Fibroblast of lung (primary cell): ENCODE measurements at regions not wholly inside any gene's neighbourhood (a gene's known extent, or its start where the extent isn't known, plus 50 kb on each side); places are given as distances from the start of the nearest gene placed in this dataset.

Experiments
- DNase-seq, 2 donors: peaks; one replicate each; pipeline versions ENCODE4 v3.0.0 to v3.0.0-alpha.2; 2010; ENCODE audit warnings: low read depth in 2 of 2
- H2AFZ ChIP-seq: 2 replicates; pipeline ENCODE4 v1.5.1; 2012; ENCODE audit warnings: low read length, control low read depth, inconsistent platforms
- H3K27ac ChIP-seq: 2 replicates; pipeline ENCODE4 v1.5.1; 2011; ENCODE audit warnings: low read length, control low read depth; ENCODE audit not compliant: insufficient read depth
- H3K27me3 ChIP-seq: 2 replicates; pipeline ENCODE4 v1.5.1; 2011; ENCODE audit warnings: mild to moderate bottlenecking, low read length; ENCODE audit not compliant: control insufficient read depth, insufficient read depth
- H3K36me3 ChIP-seq: 2 replicates; pipeline ENCODE4 v1.5.1; 2011; ENCODE audit warnings: low read length; ENCODE audit not compliant: control insufficient read depth, insufficient read depth
- H3K4me1 ChIP-seq: 2 replicates; pipeline ENCODE4 v1.5.1; 2011; ENCODE audit warnings: low read length; ENCODE audit not compliant: control insufficient read depth, insufficient read depth; ENCODE audit errors: extremely low read depth
- H3K4me2 ChIP-seq: 2 replicates; pipeline ENCODE4 v1.5.1; 2011; ENCODE audit warnings: low read length, control low read depth; ENCODE audit not compliant: insufficient read depth; ENCODE audit errors: extremely low read depth
- H3K4me3 ChIP-seq, 4 experiments: fragments of 200-600 bp in 1 of 4; sonication (generic) in 1 of 4; replicated peaks in 1 of 4; 2 replicates each; pipeline ENCODE4 v1.5.1; 2011 to 2016; ENCODE audit warnings: low read length in 4 of 4, low read depth in 3 of 4, mild to moderate bottlenecking in 3 of 4, control low read depth in 2 of 4, inconsistent platforms in 1 of 4, mixed read lengths in 1 of 4; ENCODE audit not compliant: insufficient read depth in 1 of 4; ENCODE audit errors: control extremely low read depth in 1 of 4
- H3K79me2 ChIP-seq: 2 replicates; pipeline ENCODE4 v1.5.1; 2012; ENCODE audit warnings: mild to moderate bottlenecking, low read length, inconsistent platforms; ENCODE audit not compliant: control insufficient read depth, insufficient read depth
- H3K9ac ChIP-seq: 2 replicates; pipeline ENCODE4 v1.5.1; 2011; ENCODE audit warnings: mild to moderate bottlenecking, low read length, control low read depth; ENCODE audit not compliant: insufficient read depth
- H3K9me3 ChIP-seq: 2 replicates; pipeline ENCODE4 v1.5.1; 2012; ENCODE audit warnings: low read depth, low read length; ENCODE audit not compliant: control insufficient read depth, insufficient read depth
- H4K20me1 ChIP-seq: 2 replicates; pipeline ENCODE4 v1.5.1; 2011; ENCODE audit warnings: low read length; ENCODE audit not compliant: control insufficient read depth, insufficient read depth; ENCODE audit errors: extremely low read depth
- EZH2 ChIP-seq: IDR thresholded peaks from 2 replicates; pipeline ENCODE4 v1.5.1; 2012; ENCODE audit warnings: low read length, control low read depth, mild to moderate bottlenecking; ENCODE audit errors: missing control alignments
- TF ChIP-seq, protein P1 (sequence below), 2 donors: IDR thresholded peaks in 1 of 2; conservative IDR thresholded peaks in 1 of 2; 1 replicate in 1 of 2; 2 replicates in 1 of 2; pipeline ENCODE4 v1.5.1; 2011 to 2012; ENCODE audit warnings: low read length in 2 of 2, control low read depth in 1 of 2, inconsistent platforms in 1 of 2, low read depth in 1 of 2, mild to moderate bottlenecking in 1 of 2

DNA sequence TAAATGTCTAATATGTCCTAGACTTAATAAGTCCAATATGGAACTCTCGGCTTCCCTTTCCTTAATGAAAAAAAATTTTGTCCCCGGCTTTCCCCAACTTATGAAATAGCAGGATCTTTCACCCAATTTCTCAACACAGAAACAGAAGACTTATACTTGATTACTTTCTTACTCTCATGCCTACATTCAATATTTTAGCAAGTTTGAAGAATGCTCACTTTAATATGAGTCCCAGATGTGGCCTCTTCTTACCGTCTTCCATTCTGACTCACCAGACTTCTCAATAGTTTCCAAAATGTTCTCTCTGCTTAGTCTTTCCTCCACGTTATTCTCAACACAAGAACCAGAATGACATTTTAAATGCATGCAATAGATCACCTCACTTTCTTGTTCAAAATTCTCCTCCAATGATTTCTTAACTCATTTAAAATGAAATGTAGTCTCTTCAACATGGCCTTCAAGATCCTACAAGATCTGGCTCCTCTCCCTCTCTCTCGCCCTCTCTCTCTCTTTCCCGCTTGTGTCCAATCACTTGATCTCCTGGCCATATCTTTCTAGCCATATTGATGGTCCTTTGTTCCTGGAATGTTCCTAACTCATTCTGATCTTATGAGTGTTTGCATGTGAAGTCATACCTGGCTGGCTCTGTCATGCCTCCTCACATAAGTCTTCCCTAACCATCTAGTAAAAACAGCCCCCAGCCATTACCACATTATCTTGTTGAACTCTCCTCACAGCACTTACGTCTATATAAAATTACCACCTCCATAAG lies 119.7 kb upstream of the FAM3C start:
- H3K4me1 ChIP-seq = no peaks in the 10 kb centered on the region
- H3K4me3 ChIP-seq = no peak overlapping the region
- no peaks in the 10 kb centered on the region for H3K27me3 ChIP-seq
- H2AFZ ChIP-seq = no peak overlapping the region
- TF ChIP-seq EZH2 = no peak
- TF ChIP-seq, protein P1, sequence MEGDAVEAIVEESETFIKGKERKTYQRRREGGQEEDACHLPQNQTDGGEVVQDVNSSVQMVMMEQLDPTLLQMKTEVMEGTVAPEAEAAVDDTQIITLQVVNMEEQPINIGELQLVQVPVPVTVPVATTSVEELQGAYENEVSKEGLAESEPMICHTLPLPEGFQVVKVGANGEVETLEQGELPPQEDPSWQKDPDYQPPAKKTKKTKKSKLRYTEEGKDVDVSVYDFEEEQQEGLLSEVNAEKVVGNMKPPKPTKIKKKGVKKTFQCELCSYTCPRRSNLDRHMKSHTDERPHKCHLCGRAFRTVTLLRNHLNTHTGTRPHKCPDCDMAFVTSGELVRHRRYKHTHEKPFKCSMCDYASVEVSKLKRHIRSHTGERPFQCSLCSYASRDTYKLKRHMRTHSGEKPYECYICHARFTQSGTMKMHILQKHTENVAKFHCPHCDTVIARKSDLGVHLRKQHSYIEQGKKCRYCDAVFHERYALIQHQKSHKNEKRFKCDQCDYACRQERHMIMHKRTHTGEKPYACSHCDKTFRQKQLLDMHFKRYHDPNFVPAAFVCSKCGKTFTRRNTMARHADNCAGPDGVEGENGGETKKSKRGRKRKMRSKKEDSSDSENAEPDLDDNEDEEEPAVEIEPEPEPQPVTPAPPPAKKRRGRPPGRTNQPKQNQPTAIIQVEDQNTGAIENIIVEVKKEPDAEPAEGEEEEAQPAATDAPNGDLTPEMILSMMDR (conservative IDR thresholded peaks at IDR 0.05 in 1 of 2, IDR thresholded peaks at IDR 0.05 in 1 of 2; ENCODE audit: low read depth in 1 of 2, low read length in 2 of 2) = no peak
- H3K36me3 ChIP-seq = no peaks in the 10 kb centered on the region
- no peaks in the 10 kb centered on the region for H3K79me2 ChIP-seq
- H3K9ac ChIP-seq = no peak overlapping the region
- H3K4me2 ChIP-seq = no peak overlapping the region
- DNase-seq = peak in 1 of 2 donors; percentile 14
- H4K20me1 ChIP-seq = no peaks in the 10 kb centered on the region
- H3K27ac ChIP-seq = no peak overlapping the region
- H3K9me3 ChIP-seq = no peaks in the 10 kb centered on the region

- Histone ChIP-seq H2AFZ (no peak overlapping the region), H3K4me3 (no peak overlapping the region), H3K4me2 (no peak overlapping the region), H3K36me3 (no peaks in the 10 kb centered on the region), H3K79me2 (no peaks in the 10 kb centered on the region), H4K20me1 (no peaks in the 10 kb centered on the region), H3K9me3 (no peaks in the 10 kb centered on the region), H3K9ac (no peak overlapping the region), H3K27ac (no peak overlapping the region), H3K4me1 (no peaks in the 10 kb centered on the region), H3K27me3 (no peaks in the 10 kb centered on the region)
- no peak for DNase-seq
- TF ChIP-seq EZH2 = no peak
- TF ChIP-seq, protein P1 (conservative IDR thresholded peaks at IDR 0.05 in 1 of 2, IDR thresholded peaks at IDR 0.05 in 1 of 2; ENCODE audit: low read depth in 1 of 2, low read length in 2 of 2) = no peak
These were observed 119.1 kb upstream of the FAM3C start for GRCh38 chr7:121515229-121515628.

GRCh38 chr7:121513105-121513504 lies 117.0 kb upstream of the FAM3C start:
- Histone ChIP-seq H2AFZ (no peak overlapping the region), H3K4me2 (no peak overlapping the region), H3K4me1 (no peaks in the 10 kb centered on the region), H3K9ac (no peak overlapping the region), H4K20me1 (no peaks in the 10 kb centered on the region), H3K36me3 (no peaks in the 10 kb centered on the region), H3K79me2 (no peaks in the 10 kb centered on the region), H3K9me3 (no peaks in the 10 kb centered on the region), H3K27ac (no peak overlapping the region), H3K27me3 (no peaks in the 10 kb centered on the region), H3K4me3 (no peak overlapping the region)
- TF ChIP-seq EZH2 = no peak
- TF ChIP-seq, protein P1 (conservative IDR thresholded peaks at IDR 0.05 in 1 of 2, IDR thresholded peaks at IDR 0.05 in 1 of 2; ENCODE audit: low read depth in 1 of 2, low read length in 2 of 2) = no peak
- DNase-seq = no peak
